ENCODE measurements at regions not wholly inside any gene's neighbourhood (a gene's known extent, or its start where the extent isn't known, plus 50 kb on each side); places are given as distances from the start of the nearest gene placed in this dataset.
"Not testable (repeated sequence)": the region's sequence is repeated elsewhere in the genome, so short reads cannot be mapped to it uniquely, and the experiment has no call there.

- no peak for DNase-seq (ENCODE audit: low spot score in 2 of 2)
- no peak for TF ChIP-seq CTCF (IDR thresholded peaks at IDR 0.05)
- Histone ChIP-seq H3K36me3 (no peaks in the 10 kb centered on the region), H3K4me3 (no peak overlapping the region), H3K9me3 (peaks cover 0 to 4% of the 10 kb centered on the region in 2 donors), H3K27ac (no peak overlapping the region), H3K27me3 (no peaks in the 10 kb centered on the region), H3K4me1 (no peaks in the 10 kb centered on the region)
- intact Hi-C loops (cut with DNase I), result no loop called here
These were observed 972.4 kb upstream of the ACO1 start for GRCh38 chr9:31412081-31412480.

- no peaks in the 10 kb centered on the region for H3K4me1 ChIP-seq
- H3K4me3 ChIP-seq, result no peak overlapping the region
- H3K27me3 ChIP-seq, result no peaks in the 10 kb centered on the region
- no peak for DNase-seq (ENCODE audit: low spot score in 2 of 2)
- no peaks in the 10 kb centered on the region for H3K36me3 ChIP-seq
- no peak for TF ChIP-seq CTCF (IDR thresholded peaks at IDR 0.05)
- peaks cover 0 to 4% of the 10 kb centered on the region in 2 donors for H3K9me3 ChIP-seq
- intact Hi-C loops (cut with DNase I), result no loop called here
- H3K27ac ChIP-seq, result no peak overlapping the region
These were observed 969.3 kb upstream of the ACO1 start for GRCh38 chr9:31415164-31415563.

GRCh38 chr9:31418419-31418818, 966.0 kb upstream of the ACO1 start:
- intact Hi-C loops (cut with DNase I), result no loop called here
- H3K27me3 ChIP-seq, result no peaks in the 10 kb centered on the region
- H3K4me3 ChIP-seq, result no peak overlapping the region
- H3K27ac ChIP-seq, result no peak overlapping the region
- TF ChIP-seq CTCF (IDR thresholded peaks at IDR 0.05), result no peak
- no peak for DNase-seq (ENCODE audit: low spot score in 2 of 2)
- H3K9me3 ChIP-seq, result no peaks in the 10 kb centered on the region
- no peaks in the 10 kb centered on the region for H3K36me3 ChIP-seq
- H3K4me1 ChIP-seq, result no peaks in the 10 kb centered on the region

GRCh38 chr9:31443630-31444457, 940.6 kb upstream of the ACO1 start:
- H3K4me1 ChIP-seq; intact Hi-C loops (cut with DNase I); H3K36me3 ChIP-seq; H3K27ac ChIP-seq; H3K4me3 ChIP-seq; DNase-seq (ENCODE audit: low spot score in 2 of 2); H3K9me3 ChIP-seq; H3K27me3 ChIP-seq: not testable (repeated sequence)

- H3K36me3 ChIP-seq, result no peaks in the 10 kb centered on the region
These were observed 939.1 kb upstream of the ACO1 start for GRCh38 chr9:31445357-31445756.

More at GRCh38 chr9:31445357-31445756, 939.1 kb upstream of the ACO1 start:
- TF ChIP-seq CTCF (IDR thresholded peaks at IDR 0.05), result no peak
- H3K4me3 ChIP-seq, result no peak overlapping the region
- H3K4me1 ChIP-seq, result no peaks in the 10 kb centered on the region
- intact Hi-C loops (cut with DNase I), result no loop called here
- no peak for DNase-seq (ENCODE audit: low spot score in 2 of 2)
- no peaks in the 10 kb centered on the region for H3K27me3 ChIP-seq
- H3K9me3 ChIP-seq, result no peaks in the 10 kb centered on the region
- H3K27ac ChIP-seq, result no peak overlapping the region

Data from ascending aorta (tissue), 2 donors.